ENCODE measurements at regions not wholly inside any gene's neighbourhood (a gene's known extent, or its start where the extent isn't known, plus 50 kb on each side); places are given as distances from the start of the nearest gene placed in this dataset.
"Not testable (repeated sequence)": the region's sequence is repeated elsewhere in the genome, so short reads cannot be mapped to it uniquely, and the experiment has no call there.

- no peak for DNase-seq
Measured at GRCh38 chr14:49364752-49365117, 221.4 kb downstream of the RPS29 start.

- no peak for DNase-seq
Measured at GRCh38 chr14:49363821-49364751, 222.1 kb downstream of the RPS29 start.

GRCh38 chr14:49362916-49363315 lies 223.3 kb downstream of the RPS29 start:
- no peak for DNase-seq

- no peak for DNase-seq
Measured at GRCh38 chr14:49339130-49339529, 247.1 kb downstream of the RPS29 start.

GRCh38 chr14:49319810-49320209 lies 266.4 kb downstream of the RPS29 start:
- DNase-seq: no peak

GRCh38 chr14:49315570-49315969 lies 270.6 kb downstream of the RPS29 start:
- DNase-seq: no peak

- DNase-seq: no peak
Measured at GRCh38 chr14:49314737-49315136, 271.4 kb downstream of the RPS29 start.

GRCh38 chr14:49313108-49313507 lies 273.1 kb downstream of the RPS29 start:
- no peak for DNase-seq

- DNase-seq: no peak
Measured at GRCh38 chr14:49310298-49310697, 275.9 kb downstream of the RPS29 start.

- no peak for DNase-seq
Measured at GRCh38 chr14:49306152-49306751, 279.9 kb downstream of the RPS29 start.

- DNase-seq: no peak
Measured at GRCh38 chr14:49303946-49304516, 282.1 kb downstream of the RPS29 start.

- DNase-seq: no peak
Measured at GRCh38 chr14:49297102-49297501, 289.1 kb downstream of the RPS29 start.

- DNase-seq: no peak
Measured at GRCh38 chr14:49294621-49295148, 291.5 kb downstream of the RPS29 start.

- no peak for DNase-seq
Measured at GRCh38 chr14:49287004-49287403, 299.2 kb downstream of the RPS29 start.

GRCh38 chr14:49286257-49286983 lies 299.8 kb downstream of the RPS29 start:
- no peak for DNase-seq

GRCh38 chr14:49280566-49280965 lies 305.6 kb downstream of the RPS29 start:
- no peak for DNase-seq

GRCh38 chr14:49250517-49250916 lies 335.7 kb downstream of the RPS29 start:
- no peak for DNase-seq

- no peak for DNase-seq
Measured at GRCh38 chr14:49250109-49250508, 336.1 kb downstream of the RPS29 start.

GRCh38 chr14:49249022-49249421 lies 337.2 kb downstream of the RPS29 start:
- DNase-seq: no peak

GRCh38 chr14:49243777-49244176 lies 342.4 kb downstream of the RPS29 start:
- not testable (repeated sequence) for DNase-seq

- no peak for DNase-seq
Measured at GRCh38 chr14:49240383-49240782, 345.8 kb downstream of the RPS29 start.

GRCh38 chr14:49228552-49228951 lies 357.6 kb downstream of the RPS29 start:
- DNase-seq: no peak

GRCh38 chr14:49221316-49221715 lies 364.9 kb downstream of the RPS29 start:
- DNase-seq: no peak

Data from NCI-H1092 treated with DMSO at 0.1 percent for 48 hours (cell line).